ENCODE measurements at regions not wholly inside any gene's neighbourhood (a gene's known extent, or its start where the extent isn't known, plus 50 kb on each side); places are given as distances from the start of the nearest gene placed in this dataset.

DNA sequence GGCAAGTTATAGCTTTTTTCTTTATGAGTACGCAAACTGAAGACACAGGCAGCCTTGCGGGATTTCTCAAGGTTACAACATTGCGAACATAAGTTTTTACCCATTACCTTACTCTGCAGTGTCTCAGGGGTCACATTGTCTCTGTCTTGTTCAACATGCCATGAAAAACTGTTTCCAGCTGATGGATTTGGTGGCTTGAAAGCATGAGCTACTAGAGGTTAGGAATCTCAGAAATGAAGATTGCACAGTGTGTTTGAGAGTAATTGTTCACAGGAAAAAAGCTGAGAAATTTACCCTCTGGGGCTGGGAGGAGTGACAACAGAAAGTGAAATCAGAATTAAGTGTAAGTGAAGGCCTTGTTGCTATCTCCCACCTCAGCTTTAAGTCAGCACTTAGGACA lies 568.6 kb downstream of the TAFA4 start:
- no peaks in the 10 kb centered on the region for H3K4me1 ChIP-seq (ENCODE audit: control insufficient read depth in 1 of 2, insufficient read depth in 2 of 2, low read length in 2 of 2)
- no peaks in the 10 kb centered on the region for H3K9me3 ChIP-seq (ENCODE audit: control insufficient read depth, low read length)
- H3K36me3 ChIP-seq (ENCODE audit: control insufficient read depth in 1 of 2, insufficient read depth in 2 of 2, low read length in 1 of 2), result no peaks in the 10 kb centered on the region
- intact Hi-C loops (cut with DNase I), result no loop called here
- 79 to 93% methylated on average over 3 of the region's 3 CpGs for WGBS, 2 donors
- no peak overlapping the region for H3K27ac ChIP-seq (ENCODE audit: low read depth in 1 of 2, low read length in 2 of 2)
- DNase-seq (no peak), ATAC-seq (ENCODE audit: low FRiP score) (no peak)
- no peaks in the 10 kb centered on the region for H3K27me3 ChIP-seq (ENCODE audit: control insufficient read depth in 1 of 2, insufficient read depth in 2 of 2, low read length in 1 of 2)
- no peak overlapping the region for H3K4me3 ChIP-seq (ENCODE audit: low read length in 2 of 2)

DNA sequence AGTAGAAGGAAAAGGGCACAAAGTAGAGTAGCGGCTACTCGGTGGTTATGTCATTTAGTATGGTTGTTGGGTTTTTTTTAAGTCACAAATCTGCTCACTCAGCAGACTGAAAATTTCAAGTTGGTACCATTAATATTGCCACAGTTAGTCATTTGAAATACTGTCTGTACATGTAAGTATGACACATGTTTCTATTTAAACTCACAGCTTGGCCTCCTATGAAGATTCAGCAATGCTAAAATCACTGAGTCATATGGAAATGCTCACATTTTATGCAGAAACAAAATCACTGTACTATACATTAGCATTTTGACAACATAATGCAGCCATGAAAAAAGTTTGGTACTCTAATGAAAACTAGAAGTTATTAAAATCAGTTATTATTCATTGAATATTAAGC lies 571.9 kb downstream of the TAFA4 start:
- H3K9me3 ChIP-seq (ENCODE audit: control insufficient read depth, low read length), result no peaks in the 10 kb centered on the region
- no peak overlapping the region for H3K27ac ChIP-seq (ENCODE audit: low read depth in 1 of 2, low read length in 2 of 2)
- no peak for ATAC-seq (ENCODE audit: low FRiP score)
- 62 to 74% methylated on average over 2 of the region's 2 CpGs for WGBS, 2 donors
- intact Hi-C loops (cut with DNase I), result no loop called here
- H3K27me3 ChIP-seq (ENCODE audit: control insufficient read depth in 1 of 2, insufficient read depth in 2 of 2, low read length in 1 of 2), result no peaks in the 10 kb centered on the region
- no peaks in the 10 kb centered on the region for H3K36me3 ChIP-seq (ENCODE audit: control insufficient read depth in 1 of 2, insufficient read depth in 2 of 2, low read length in 1 of 2)
- no peak overlapping the region for H3K4me3 ChIP-seq (ENCODE audit: low read length in 2 of 2)
- no peaks in the 10 kb centered on the region for H3K4me1 ChIP-seq (ENCODE audit: control insufficient read depth in 1 of 2, insufficient read depth in 2 of 2, low read length in 2 of 2)
- no peak for DNase-seq

DNA sequence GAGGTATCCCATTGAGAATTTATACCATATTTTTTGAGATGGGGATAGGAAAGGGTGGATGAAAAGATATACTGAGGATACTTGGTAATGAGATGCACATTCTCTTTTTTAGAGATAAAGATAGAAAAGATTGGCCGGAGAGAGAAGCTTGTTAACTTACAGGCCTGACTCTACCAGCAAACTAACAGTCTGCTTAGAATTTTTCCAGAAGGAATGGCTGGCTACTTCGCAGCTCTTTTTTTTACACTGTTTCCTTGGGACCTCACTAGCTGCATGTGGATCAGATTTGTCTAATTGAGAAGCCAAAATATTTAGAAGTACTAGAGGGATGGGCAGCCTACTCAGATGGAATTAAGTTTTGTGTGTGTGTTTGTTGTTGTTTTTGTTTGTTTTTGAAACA lies 586.6 kb downstream of the TAFA4 start:
- no peaks in the 10 kb centered on the region for H3K36me3 ChIP-seq (ENCODE audit: control insufficient read depth in 1 of 2, insufficient read depth in 2 of 2, low read length in 1 of 2)
- no peaks in the 10 kb centered on the region for H3K9me3 ChIP-seq (ENCODE audit: control insufficient read depth, low read length)
- H3K27me3 ChIP-seq (ENCODE audit: control insufficient read depth in 1 of 2, insufficient read depth in 2 of 2, low read length in 1 of 2), result no peaks in the 10 kb centered on the region
- no peak for ATAC-seq (ENCODE audit: low FRiP score)
- 34 to 38% methylated on average over 2 of the region's 2 CpGs for WGBS, 2 donors
- H3K27ac ChIP-seq (ENCODE audit: low read depth in 1 of 2, low read length in 2 of 2), result no peak overlapping the region
- no peak overlapping the region for H3K4me3 ChIP-seq (ENCODE audit: low read length in 2 of 2)
- H3K4me1 ChIP-seq (ENCODE audit: control insufficient read depth in 1 of 2, insufficient read depth in 2 of 2, low read length in 2 of 2), result no peaks in the 10 kb centered on the region
- no peak for DNase-seq
- intact Hi-C loops (cut with DNase I), result no loop called here

DNA sequence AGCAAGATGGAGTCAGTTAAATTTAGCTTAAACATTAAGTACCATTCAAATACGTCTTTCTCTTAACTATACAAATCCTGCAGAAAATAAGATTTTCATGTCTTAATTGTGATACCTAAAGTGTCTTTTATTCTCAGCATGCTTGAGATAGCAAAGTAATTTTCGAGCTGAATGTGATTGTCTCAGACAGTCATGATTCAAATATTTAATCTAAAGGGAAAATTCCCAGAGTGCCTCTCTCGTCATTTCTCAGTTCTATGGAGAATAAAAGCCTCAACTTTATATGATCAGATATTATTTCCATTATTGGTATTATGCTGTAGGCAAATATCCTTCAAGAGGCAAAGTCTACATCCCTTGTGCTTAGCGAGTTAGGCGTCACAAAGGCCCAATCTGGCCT lies 589.9 kb downstream of the TAFA4 start:
- no peak for DNase-seq
- WGBS, 2 donors, result 67 to 68% methylated on average over 5 of the region's 5 CpGs
- intact Hi-C loops (cut with DNase I), result no loop called here
- H3K27ac ChIP-seq (ENCODE audit: low read depth in 1 of 2, low read length in 2 of 2), result no peak overlapping the region
- H3K27me3 ChIP-seq (ENCODE audit: control insufficient read depth in 1 of 2, insufficient read depth in 2 of 2, low read length in 1 of 2), result no peaks in the 10 kb centered on the region
- no peaks in the 10 kb centered on the region for H3K36me3 ChIP-seq (ENCODE audit: control insufficient read depth in 1 of 2, insufficient read depth in 2 of 2, low read length in 1 of 2)
- H3K4me3 ChIP-seq (ENCODE audit: low read length in 2 of 2), result no peak overlapping the region
- no peaks in the 10 kb centered on the region for H3K9me3 ChIP-seq (ENCODE audit: control insufficient read depth, low read length)
- ATAC-seq (ENCODE audit: low FRiP score), result no peak
- no peaks in the 10 kb centered on the region for H3K4me1 ChIP-seq (ENCODE audit: control insufficient read depth in 1 of 2, insufficient read depth in 2 of 2, low read length in 2 of 2)

DNA sequence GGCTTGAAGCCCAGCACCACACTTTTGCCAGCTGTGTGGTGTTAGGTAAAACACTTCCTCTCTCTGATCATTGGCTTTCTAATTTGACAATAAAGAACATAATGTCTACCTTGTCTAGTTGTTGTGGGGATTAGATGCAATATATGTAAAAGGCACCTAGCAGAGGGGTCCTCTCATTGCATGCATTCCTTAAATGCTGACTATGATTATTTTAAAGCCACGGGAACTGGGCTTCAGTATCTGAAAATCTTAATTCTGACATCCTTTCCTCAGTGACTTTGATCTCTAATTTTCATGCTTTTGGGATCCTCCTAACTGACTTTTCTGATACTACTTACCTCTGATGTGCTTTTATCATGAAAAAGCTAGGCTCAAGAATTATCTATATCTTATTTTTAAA lies 596.3 kb downstream of the TAFA4 start:
- 19 to 30% methylated on average over 1 of the region's 1 CpG for WGBS, 2 donors
- no peak for DNase-seq
- intact Hi-C loops (cut with DNase I), result no loop called here
- Histone ChIP-seq H3K27ac (ENCODE audit: low read depth in 1 of 2, low read length in 2 of 2) (no peak overlapping the region), H3K4me3 (ENCODE audit: low read length in 2 of 2) (no peak overlapping the region), H3K9me3 (ENCODE audit: control insufficient read depth, low read length) (no peaks in the 10 kb centered on the region), H3K36me3 (ENCODE audit: control insufficient read depth in 1 of 2, insufficient read depth in 2 of 2, low read length in 1 of 2) (no peaks in the 10 kb centered on the region), H3K4me1 (ENCODE audit: control insufficient read depth in 1 of 2, insufficient read depth in 2 of 2, low read length in 2 of 2) (no peaks in the 10 kb centered on the region), H3K27me3 (ENCODE audit: control insufficient read depth in 1 of 2, insufficient read depth in 2 of 2, low read length in 1 of 2) (no peaks in the 10 kb centered on the region)
- ATAC-seq (ENCODE audit: low FRiP score), result no peak

DNA sequence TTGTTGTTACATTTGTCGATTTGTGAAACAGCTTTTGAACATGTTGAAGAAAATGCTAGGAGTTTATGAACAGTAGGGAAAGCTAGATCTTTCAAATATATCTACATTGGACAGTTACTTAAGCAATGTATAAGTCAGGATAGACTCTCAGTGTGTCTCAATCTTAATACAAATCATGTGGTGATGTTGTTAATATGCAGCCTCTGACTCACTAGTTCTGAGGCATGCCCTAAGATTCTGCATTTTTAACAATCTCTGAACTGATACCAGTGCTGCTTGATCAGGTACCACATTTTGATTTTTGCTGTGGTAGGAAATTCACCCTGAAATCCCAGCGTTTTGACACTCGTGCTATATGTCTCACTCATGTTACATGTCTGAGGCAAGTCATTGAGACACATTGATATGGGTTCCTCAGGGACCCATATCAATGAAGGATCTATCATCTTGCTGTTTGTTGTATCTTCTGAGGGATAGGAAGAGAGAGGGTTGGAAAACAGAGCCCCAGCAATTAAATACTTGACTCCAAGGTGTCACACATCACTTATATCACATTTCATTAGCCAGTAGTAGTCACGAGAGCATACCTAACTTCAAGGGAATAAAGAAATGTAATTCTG lies 597.9 kb downstream of the TAFA4 start:
- intact Hi-C loops (cut with DNase I), result no loop called here
- DNase-seq (no peak), ATAC-seq (ENCODE audit: low FRiP score) (no peak)
- Histone ChIP-seq H3K4me1 (ENCODE audit: control insufficient read depth in 1 of 2, insufficient read depth in 2 of 2, low read length in 2 of 2) (no peaks in the 10 kb centered on the region), H3K27ac (ENCODE audit: low read depth in 1 of 2, low read length in 2 of 2) (no peak overlapping the region), H3K9me3 (ENCODE audit: control insufficient read depth, low read length) (no peaks in the 10 kb centered on the region), H3K4me3 (ENCODE audit: low read length in 2 of 2) (no peak overlapping the region), H3K27me3 (ENCODE audit: control insufficient read depth in 1 of 2, insufficient read depth in 2 of 2, low read length in 1 of 2) (no peaks in the 10 kb centered on the region), H3K36me3 (ENCODE audit: control insufficient read depth in 1 of 2, insufficient read depth in 2 of 2, low read length in 1 of 2) (no peaks in the 10 kb centered on the region)
- 63 to 74% methylated on average over 4 of the region's 4 CpGs for WGBS, 2 donors

DNA sequence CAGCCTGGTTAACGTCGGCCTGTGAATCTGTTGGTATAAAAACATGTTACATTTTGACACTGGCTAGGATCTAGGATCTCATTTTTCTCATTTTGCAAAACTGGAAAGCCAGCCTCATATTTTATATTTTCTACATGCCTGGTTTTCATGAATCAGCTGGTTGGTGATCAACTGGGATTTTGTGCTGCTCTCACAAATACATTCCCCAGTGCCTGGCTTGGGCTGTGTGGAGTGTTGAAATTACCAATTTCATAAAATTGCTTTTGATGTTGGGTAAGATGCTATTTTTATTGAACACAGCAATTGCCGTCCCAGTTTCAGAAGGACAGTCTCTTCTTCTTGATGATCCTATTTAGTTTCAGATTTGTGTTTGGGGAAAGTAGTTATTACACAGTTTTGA lies 604.3 kb downstream of the TAFA4 start:
- Histone ChIP-seq H3K27ac (ENCODE audit: low read depth in 1 of 2, low read length in 2 of 2) (no peak overlapping the region), H3K9me3 (ENCODE audit: control insufficient read depth, low read length) (no peaks in the 10 kb centered on the region), H3K27me3 (ENCODE audit: control insufficient read depth in 1 of 2, insufficient read depth in 2 of 2, low read length in 1 of 2) (no peaks in the 10 kb centered on the region), H3K4me3 (ENCODE audit: low read length in 2 of 2) (no peak overlapping the region), H3K36me3 (ENCODE audit: control insufficient read depth in 1 of 2, insufficient read depth in 2 of 2, low read length in 1 of 2) (no peaks in the 10 kb centered on the region), H3K4me1 (ENCODE audit: control insufficient read depth in 1 of 2, insufficient read depth in 2 of 2, low read length in 2 of 2) (no peaks in the 10 kb centered on the region)
- no peak for DNase-seq
- intact Hi-C loops (cut with DNase I), result no loop called here
- WGBS, 2 donors, result 63 to 89% methylated on average over 3 of the region's 3 CpGs
- no peak for ATAC-seq (ENCODE audit: low FRiP score)

DNA sequence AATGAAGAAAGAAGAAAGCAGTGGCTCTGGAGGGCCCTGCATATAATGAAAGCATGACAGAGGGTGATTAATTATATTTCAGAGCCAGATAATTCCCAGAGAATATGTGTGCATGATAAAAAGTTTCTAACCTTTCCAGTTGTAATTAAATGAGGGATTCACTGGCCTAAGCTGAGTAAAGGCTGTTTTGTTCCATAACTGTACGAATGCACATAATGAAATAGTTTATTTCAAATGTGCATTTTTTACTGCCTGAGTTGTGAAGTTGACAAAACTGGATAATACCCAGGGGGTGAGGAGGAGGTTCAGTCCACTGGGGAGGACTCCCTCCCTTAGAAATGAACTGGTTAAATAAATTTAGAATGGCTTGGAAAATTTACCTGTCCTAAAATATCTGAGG lies 616.4 kb downstream of the TAFA4 start:
- Histone ChIP-seq H3K9me3 (ENCODE audit: control insufficient read depth, low read length) (peaks cover 1% of the 10 kb centered on the region), H3K4me1 (ENCODE audit: control insufficient read depth in 1 of 2, insufficient read depth in 2 of 2, low read length in 2 of 2) (no peaks in the 10 kb centered on the region), H3K27me3 (ENCODE audit: control insufficient read depth in 1 of 2, insufficient read depth in 2 of 2, low read length in 1 of 2) (no peaks in the 10 kb centered on the region), H3K4me3 (ENCODE audit: low read length in 2 of 2) (no peak overlapping the region), H3K36me3 (ENCODE audit: control insufficient read depth in 1 of 2, insufficient read depth in 2 of 2, low read length in 1 of 2) (no peaks in the 10 kb centered on the region), H3K27ac (ENCODE audit: low read depth in 1 of 2, low read length in 2 of 2) (no peak overlapping the region)
- ATAC-seq (ENCODE audit: low FRiP score), result no peak
- intact Hi-C loops (cut with DNase I), result no loop called here
- WGBS, 2 donors, result 66 to 70% methylated on average over 1 of the region's 1 CpG
- no peak for DNase-seq

DNA sequence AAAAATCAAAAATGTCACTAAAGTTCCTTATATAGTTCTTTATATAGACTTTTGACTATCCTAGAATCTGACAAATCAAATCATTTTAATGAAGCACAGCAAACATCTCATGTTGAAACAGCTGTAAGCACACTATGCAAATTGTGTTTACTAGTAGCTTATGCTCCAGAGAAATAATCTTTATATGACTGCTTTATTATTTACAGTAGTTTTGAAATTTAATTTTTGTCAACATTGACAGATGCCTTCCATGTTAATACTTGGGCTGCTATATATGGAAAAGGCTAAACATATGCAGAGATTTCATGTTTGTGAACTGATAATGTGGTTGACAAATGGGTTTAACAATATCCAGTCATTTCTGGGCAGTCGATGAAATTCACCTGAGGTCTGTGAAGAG lies 616.8 kb downstream of the TAFA4 start:
- no peaks in the 10 kb centered on the region for H3K4me1 ChIP-seq (ENCODE audit: control insufficient read depth in 1 of 2, insufficient read depth in 2 of 2, low read length in 2 of 2)
- intact Hi-C loops (cut with DNase I), result no loop called here
- no peaks in the 10 kb centered on the region for H3K36me3 ChIP-seq (ENCODE audit: control insufficient read depth in 1 of 2, insufficient read depth in 2 of 2, low read length in 1 of 2)
- ATAC-seq (ENCODE audit: low FRiP score), result no peak
- 52 to 74% methylated on average over 1 of the region's 1 CpG for WGBS, 2 donors
- no peak overlapping the region for H3K4me3 ChIP-seq (ENCODE audit: low read length in 2 of 2)
- H3K27me3 ChIP-seq (ENCODE audit: control insufficient read depth in 1 of 2, insufficient read depth in 2 of 2, low read length in 1 of 2), result no peaks in the 10 kb centered on the region
- DNase-seq, result no peak
- H3K9me3 ChIP-seq (ENCODE audit: control insufficient read depth, low read length), result peaks cover 1% of the 10 kb centered on the region
- H3K27ac ChIP-seq (ENCODE audit: low read depth in 1 of 2, low read length in 2 of 2), result no peak overlapping the region

Measured in aorta (tissue), 5 donors.